Central memory CD4-positive, alpha-beta T cell (primary cell): ENCODE measurements at regions not wholly inside any gene's neighbourhood (a gene's known extent, or its start where the extent isn't known, plus 50 kb on each side); places are given as distances from the start of the nearest gene placed in this dataset.

Experiments used
- DNase-seq: peaks from one replicate; pipeline ENCODE4 v3.0.0; 2022

- no peak for DNase-seq
Observed at GRCh38 chr1:82606546-82606945, 805.8 kb downstream of the ADGRL2 start.

- no peak for DNase-seq
Observed at GRCh38 chr1:82604524-82604923, 803.8 kb downstream of the ADGRL2 start.

GRCh38 chr1:82600314-82600713, 799.6 kb downstream of the ADGRL2 start:
- no peak for DNase-seq

- no peak for DNase-seq
Observed at GRCh38 chr1:82598812-82599211, 798.1 kb downstream of the ADGRL2 start.

- DNase-seq = no peak
Observed at GRCh38 chr1:82598337-82598736, 797.6 kb downstream of the ADGRL2 start.

- DNase-seq = no peak
Observed at GRCh38 chr1:82597649-82598048, 796.9 kb downstream of the ADGRL2 start.

GRCh38 chr1:82597141-82597540, 796.4 kb downstream of the ADGRL2 start:
- no peak for DNase-seq

- DNase-seq = no peak
Observed at GRCh38 chr1:82593561-82593960, 792.8 kb downstream of the ADGRL2 start.

GRCh38 chr1:82589588-82589987, 788.9 kb downstream of the ADGRL2 start:
- no peak for DNase-seq

GRCh38 chr1:82587371-82587770, 786.6 kb downstream of the ADGRL2 start:
- no peak for DNase-seq

GRCh38 chr1:82586473-82586872, 785.7 kb downstream of the ADGRL2 start:
- no peak for DNase-seq

- no peak for DNase-seq
Observed at GRCh38 chr1:82582347-82582746, 781.6 kb downstream of the ADGRL2 start.

- no peak for DNase-seq
Observed at GRCh38 chr1:82578086-82578726, 777.5 kb downstream of the ADGRL2 start.

GRCh38 chr1:82567348-82567747, 766.6 kb downstream of the ADGRL2 start:
- DNase-seq = no peak

- DNase-seq = no peak
Observed at GRCh38 chr1:82565546-82565945, 764.8 kb downstream of the ADGRL2 start.

GRCh38 chr1:82565146-82565545, 764.4 kb downstream of the ADGRL2 start:
- no peak for DNase-seq

GRCh38 chr1:82564333-82564732, 763.6 kb downstream of the ADGRL2 start:
- DNase-seq = no peak

- DNase-seq = no peak
Observed at GRCh38 chr1:82562448-82562847, 761.7 kb downstream of the ADGRL2 start.

- DNase-seq = no peak
Observed at GRCh38 chr1:82560566-82560965, 759.8 kb downstream of the ADGRL2 start.

- DNase-seq = no peak
Observed at GRCh38 chr1:82555501-82555900, 754.8 kb downstream of the ADGRL2 start.

- no peak for DNase-seq
Observed at GRCh38 chr1:82549841-82550240, 749.1 kb downstream of the ADGRL2 start.

- DNase-seq = no peak
Observed at GRCh38 chr1:82542766-82543165, 742.0 kb downstream of the ADGRL2 start.

- no peak for DNase-seq
Observed at GRCh38 chr1:82542141-82542540, 741.4 kb downstream of the ADGRL2 start.

- DNase-seq = no peak
Observed at GRCh38 chr1:82540006-82540405, 739.3 kb downstream of the ADGRL2 start.

- DNase-seq = no peak
Observed at GRCh38 chr1:82538876-82539275, 738.1 kb downstream of the ADGRL2 start.
